T follicular helper cell (primary cell): ENCODE measurements at regions not wholly inside any gene's neighbourhood (a gene's known extent, or its start where the extent isn't known, plus 50 kb on each side); places are given as distances from the start of the nearest gene placed in this dataset.

Experiments
- DNase-seq: peaks from one replicate; pipeline ENCODE4 v3.0.0-alpha.2; 2020; ENCODE audit warnings: low read depth

DNA sequence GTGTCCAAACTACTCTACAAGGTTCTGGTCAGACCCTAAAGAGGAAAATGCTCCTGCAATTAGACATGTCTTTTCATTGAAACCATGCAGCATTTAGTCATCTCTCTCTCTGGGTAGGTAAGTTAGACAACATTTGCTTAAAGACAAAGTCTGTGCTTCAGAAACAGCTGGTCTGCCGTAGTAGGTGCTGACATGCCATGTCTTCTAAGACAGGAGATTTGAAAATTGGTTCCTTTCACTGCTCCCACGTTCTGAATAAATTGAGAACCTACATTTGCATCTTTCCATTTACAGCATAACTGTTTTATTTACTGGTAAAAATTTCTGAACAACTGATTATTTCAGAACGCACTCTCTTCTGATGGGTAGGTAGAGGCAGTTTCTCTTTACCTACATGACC lies 494.0 kb downstream of the EFNB2 start:
- no peak for DNase-seq

GRCh38 chr13:106038752-106039151 lies 496.7 kb downstream of the EFNB2 start:
- DNase-seq: no peak

- no peak for DNase-seq
Measured at GRCh38 chr13:106036870-106037269, 498.6 kb downstream of the EFNB2 start.

- DNase-seq: no peak
Measured at GRCh38 chr13:106034201-106034600, 501.3 kb downstream of the EFNB2 start.

DNA sequence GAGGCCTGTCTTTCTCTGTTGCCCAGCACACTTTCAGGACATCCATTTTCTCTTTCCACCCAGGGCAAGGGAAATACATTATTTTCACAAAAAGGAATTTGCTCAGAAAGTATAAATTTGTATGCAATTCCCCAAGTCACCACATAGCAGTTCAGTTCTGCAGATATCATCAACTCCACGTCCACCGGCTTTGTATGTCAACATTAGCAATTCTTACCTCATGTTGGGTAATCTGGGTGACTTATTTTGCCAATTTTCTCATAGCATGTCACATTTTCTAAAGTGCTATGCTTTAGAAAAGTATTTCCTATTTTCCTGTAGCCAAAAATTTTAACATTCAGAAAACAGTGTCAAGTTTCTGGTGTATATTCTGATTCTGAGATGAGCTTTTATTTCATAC lies 501.8 kb downstream of the EFNB2 start:
- no peak for DNase-seq

DNA sequence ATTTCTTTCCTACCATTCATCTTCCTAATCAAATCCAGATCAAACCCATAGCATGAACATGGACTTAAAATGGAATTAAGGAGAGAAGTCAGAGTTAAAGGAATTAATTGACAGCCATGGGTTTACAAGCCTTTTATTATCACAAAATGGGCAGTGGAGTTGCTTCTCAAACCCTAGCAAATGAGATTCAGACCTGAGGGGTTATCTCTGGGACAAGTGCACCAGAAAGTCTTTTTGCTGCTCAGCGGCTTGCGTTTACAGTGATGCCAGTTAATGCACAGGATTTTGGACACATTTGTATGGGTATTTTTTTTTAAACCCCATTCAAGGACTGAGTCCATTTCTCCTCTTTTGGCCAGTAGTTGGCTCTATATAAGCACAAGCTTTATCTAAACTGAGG lies 503.0 kb downstream of the EFNB2 start:
- DNase-seq: no peak

- DNase-seq: no peak
Measured at GRCh38 chr13:106029676-106030290, 505.7 kb downstream of the EFNB2 start.

- DNase-seq: no peak
Measured at GRCh38 chr13:106028911-106029310, 506.6 kb downstream of the EFNB2 start.

DNA sequence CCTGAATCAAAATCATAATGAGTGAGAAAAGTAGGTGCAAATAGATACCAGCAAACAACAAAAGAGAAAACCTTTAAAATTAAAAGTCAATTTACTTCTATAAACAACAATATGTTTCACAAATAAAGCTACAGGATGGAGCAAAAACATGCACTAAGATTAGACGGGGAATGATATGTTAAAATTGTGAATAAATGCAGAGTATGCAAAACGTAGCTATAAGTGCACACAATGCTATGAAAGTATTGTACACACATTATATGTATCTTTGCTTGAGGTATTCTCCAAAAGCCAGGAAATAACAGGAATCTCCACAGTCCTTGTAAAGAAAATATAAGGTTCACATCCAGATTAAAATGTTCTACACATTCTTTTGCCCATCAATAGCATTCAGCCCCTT lies 523.9 kb downstream of the EFNB2 start:
- DNase-seq: no peak

- no peak for DNase-seq
Measured at GRCh38 chr13:106010836-106011235, 524.6 kb downstream of the EFNB2 start.

GRCh38 chr13:106008540-106008939 lies 526.9 kb downstream of the EFNB2 start:
- DNase-seq: no peak

GRCh38 chr13:106007156-106007555 lies 528.3 kb downstream of the EFNB2 start:
- no peak for DNase-seq

DNA sequence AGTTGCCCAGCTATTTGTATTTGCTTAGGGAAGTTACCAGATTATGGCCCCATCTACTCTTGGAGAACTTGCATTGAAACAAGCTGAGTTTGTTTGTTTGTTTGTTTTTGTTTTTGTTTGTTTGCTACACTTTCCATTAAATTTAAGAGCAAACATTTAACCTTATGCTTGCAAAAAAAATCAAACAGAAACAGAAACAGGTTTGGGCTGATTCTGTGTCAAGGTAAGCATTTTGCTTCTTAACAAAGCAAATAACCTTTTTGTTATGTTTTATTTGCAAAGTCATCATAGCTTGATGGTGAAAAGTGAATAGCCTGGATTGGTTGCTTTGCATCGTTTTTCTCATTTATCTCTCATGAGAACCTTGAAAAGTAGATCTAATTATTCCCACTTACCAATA lies 531.8 kb downstream of the EFNB2 start:
- DNase-seq: no peak

DNA sequence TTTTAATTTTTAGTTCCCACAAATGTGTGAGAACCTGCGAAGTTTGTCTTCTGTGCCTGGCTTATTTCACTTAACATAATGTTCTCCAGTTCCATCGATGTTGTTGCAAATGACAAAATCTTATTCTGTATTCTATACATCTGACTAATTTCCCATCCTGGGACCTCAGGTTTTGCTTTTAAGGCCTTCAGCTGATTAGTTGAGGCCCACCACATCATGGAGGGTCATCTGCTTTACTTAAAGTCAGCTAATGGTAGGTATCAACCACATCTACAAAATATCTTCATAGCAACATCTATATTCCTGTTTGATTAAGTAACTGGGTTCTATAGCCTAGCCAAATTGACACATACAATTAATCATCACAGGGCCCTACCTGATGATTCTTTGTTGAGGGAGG lies 534.0 kb downstream of the EFNB2 start:
- DNase-seq: no peak

DNA sequence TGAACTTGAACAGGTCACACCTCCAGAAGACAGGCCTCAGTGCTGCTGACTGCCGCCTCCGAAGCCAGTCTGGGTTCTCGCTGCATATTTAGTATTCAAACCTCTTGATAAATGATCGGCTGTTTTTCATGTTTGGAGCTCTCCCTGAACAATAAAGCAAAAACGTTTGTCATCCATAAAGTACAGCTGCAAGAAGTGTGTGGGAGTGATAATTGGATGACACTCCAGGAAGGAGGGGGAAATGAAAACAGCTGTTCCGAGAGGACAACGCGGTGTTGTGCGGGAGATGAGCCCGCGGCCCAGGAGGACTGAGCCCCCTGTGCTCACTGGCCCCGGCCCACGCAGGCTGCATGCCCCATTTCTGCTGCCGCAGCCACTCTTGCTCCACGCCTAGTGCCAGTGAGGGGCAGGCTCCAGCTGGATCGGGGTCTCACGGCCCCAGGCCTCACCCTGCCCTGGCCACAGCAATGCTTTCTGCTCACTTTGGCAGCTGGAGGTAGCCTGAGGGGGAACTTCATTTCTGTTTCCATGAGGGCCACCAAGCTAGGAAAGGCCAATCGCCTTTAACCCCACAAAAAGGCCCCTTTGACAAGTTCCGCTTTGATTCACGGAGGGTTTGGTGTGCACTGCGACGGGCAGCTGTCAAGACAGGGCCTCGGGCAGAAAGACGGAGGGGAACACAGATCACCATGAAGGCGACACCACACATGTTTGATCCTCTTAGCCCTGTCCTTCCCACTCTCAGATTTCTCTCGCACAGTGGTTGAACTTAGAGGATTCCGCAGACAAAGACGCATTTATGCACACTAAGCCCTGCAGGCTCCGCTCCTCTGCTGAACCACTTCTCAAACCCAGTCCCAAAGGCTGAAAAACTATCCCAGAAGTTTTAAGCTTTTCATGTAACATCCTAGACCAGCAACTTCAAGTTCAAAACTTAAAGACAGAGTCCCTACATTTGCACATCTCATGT lies 537.6 kb downstream of the EFNB2 start:
- no peak for DNase-seq

DNA sequence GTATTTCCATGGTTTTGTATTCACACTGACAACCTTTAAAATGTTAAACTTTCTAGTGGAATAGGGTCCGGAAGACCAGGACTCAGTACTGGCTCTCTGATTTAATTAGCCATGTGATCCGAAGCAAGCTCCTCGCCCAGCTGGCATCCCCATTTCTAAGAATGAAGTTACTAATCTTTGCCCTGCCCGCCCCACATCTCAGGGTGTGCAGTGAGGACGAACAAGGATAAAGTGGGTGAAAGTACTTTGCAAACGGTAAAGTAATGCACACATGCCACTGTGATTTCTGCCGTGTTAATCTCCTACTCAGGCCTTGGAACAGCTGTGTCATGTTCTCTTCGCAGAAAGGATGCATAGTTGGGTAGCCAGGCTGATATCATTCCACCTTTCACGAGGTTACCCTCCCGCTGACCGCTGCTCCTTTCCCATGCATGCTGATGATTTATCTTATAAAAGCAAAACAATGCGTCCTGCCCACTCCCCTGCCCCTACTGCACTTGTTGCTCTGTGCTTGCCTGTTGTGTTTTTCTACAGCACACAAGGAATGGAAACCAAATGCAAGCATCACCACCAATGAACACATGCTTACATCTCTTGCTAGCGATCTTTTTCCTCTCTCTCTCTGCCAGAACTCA lies 539.0 kb downstream of the EFNB2 start:
- no peak for DNase-seq

GRCh38 chr13:105994340-105994739 lies 541.1 kb downstream of the EFNB2 start:
- DNase-seq: no peak

GRCh38 chr13:105991622-105992277 lies 543.7 kb downstream of the EFNB2 start:
- DNase-seq: no peak

DNA sequence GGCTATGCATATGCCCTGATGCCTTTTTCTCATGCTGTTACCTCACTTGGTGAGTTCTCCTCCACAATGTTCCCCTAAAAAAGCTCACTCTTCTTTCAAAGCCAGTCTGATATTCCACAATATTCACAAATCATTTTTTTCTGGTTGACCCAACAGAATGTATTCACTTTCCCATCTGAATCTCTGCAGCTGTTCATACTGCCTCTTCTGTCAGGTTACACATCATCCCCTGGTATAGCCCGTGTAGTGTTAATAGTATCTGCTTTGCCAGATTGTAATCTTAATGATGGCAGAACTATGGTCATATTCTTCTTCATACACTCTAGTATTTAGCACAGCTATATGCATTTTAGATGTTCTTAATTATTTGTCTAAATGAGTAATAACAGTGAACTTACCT lies 544.3 kb downstream of the EFNB2 start:
- DNase-seq: no peak

DNA sequence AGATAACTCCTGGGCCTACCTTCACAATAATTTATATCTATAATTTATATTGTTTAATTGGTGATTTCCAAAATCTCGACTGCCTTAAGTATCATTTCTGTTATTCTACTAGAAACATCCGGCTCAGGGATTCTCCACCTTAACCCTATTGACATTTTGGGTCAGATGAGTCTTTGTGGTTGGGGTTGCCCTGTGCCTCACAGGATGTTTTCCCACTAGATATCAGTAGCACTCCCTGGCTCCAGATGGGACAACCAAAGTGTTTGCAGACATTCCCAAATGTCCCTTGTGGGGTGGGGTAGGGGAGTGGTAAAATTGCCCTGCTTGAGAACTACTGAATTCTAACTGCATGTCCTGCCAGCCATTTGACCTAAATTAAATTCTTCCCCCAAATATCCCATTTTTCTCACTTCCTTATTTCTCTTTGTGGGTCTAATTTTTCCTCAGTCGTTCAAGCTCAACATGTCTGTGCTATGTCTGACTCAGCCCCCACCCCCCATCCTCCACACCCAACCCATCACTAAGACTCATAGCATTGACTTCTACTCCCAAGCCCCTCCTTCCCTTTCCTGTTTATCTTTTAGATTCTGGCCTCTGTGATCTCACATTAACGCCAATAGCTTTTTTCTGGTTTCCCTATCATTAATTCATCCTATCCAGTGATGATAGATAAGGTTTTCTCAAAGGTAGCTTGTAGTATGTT lies 545.1 kb downstream of the EFNB2 start:
- DNase-seq: no peak

GRCh38 chr13:105984646-105985045 lies 550.8 kb downstream of the EFNB2 start:
- DNase-seq: no peak

DNA sequence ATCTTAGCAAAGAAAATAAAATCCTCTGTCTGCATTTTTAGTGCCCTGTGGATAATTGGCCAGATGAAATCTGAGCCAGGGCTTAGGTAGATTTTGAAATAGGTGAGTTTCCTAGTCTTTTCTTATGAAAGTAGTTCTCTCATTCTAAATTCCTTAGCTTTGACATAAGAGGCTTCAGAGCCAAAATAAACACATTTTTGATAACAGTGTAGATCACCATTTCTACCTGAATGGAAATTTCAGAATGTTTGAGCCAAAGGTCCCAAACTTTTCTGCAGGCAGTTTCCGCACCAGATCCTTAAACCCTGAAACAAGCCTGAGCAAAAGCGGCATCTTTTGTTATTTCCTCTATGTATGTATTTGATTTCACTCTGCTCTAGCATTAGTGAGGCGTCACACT lies 551.2 kb downstream of the EFNB2 start:
- no peak for DNase-seq
